Duodenal mucosa (tissue), 2 donors: ENCODE measurements at regions not wholly inside any gene's neighbourhood (a gene's known extent, or its start where the extent isn't known, plus 50 kb on each side); places are given as distances from the start of the nearest gene placed in this dataset.
"Not testable (repeated sequence)": the region's sequence is repeated elsewhere in the genome, so short reads cannot be mapped to it uniquely, and the experiment has no call there.

Source experiments
- H3K27ac ChIP-seq: one replicate; pipeline ENCODE4 v1.7.0; 2013; ENCODE audit warnings: low read depth, low read length
- H3K27me3 ChIP-seq, 2 donors: one replicate each; pipeline ENCODE4 v1.7.0; 2013; ENCODE audit warnings: low read length in 2 of 2, control low read depth in 1 of 2; ENCODE audit not compliant: insufficient read depth in 2 of 2, control insufficient read depth in 1 of 2
- H3K36me3 ChIP-seq, 2 donors: one replicate each; pipeline ENCODE4 v1.7.0; 2013; ENCODE audit warnings: low read length in 2 of 2, control low read depth in 1 of 2; ENCODE audit not compliant: insufficient read depth in 2 of 2, control insufficient read depth in 1 of 2
- H3K4me1 ChIP-seq, 2 donors: one replicate each; pipeline ENCODE4 v1.7.0; 2013; ENCODE audit warnings: low read length in 2 of 2, control low read depth in 1 of 2; ENCODE audit not compliant: insufficient read depth in 2 of 2, control insufficient read depth in 1 of 2
- H3K4me3 ChIP-seq, 2 donors: one replicate each; pipeline ENCODE4 v1.7.0; 2013; ENCODE audit warnings: low read length in 2 of 2, low read depth in 1 of 2
- H3K9ac ChIP-seq, 2 donors: one replicate each; pipeline ENCODE4 v1.7.0; 2013; ENCODE audit warnings: low read length in 2 of 2, low read depth in 1 of 2
- H3K9me3 ChIP-seq, 2 donors: one replicate each; pipeline ENCODE4 v1.7.0; 2013; ENCODE audit warnings: low read length in 2 of 2, control low read depth in 1 of 2; ENCODE audit not compliant: control insufficient read depth in 1 of 2

DNA sequence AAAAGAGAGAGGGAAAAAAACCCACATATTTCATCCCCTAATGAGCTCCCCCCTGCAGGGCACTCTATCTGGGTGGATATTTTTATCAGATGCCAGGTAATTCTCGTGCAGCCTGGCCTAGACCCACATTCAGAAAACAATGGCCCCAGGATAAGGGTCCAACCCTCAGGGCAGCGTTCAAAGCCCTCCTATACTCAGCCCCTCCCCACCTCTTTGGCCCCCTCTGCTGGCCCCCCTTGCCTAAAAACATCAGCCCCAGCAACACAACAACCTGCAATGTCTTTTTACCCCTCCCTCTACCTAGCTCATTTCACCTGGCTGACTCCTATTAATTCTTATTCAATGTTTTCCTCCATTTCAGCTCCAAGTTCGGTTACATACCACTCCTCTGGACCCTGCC lies 145.4 kb upstream of the MED14 start:
- H3K36me3 ChIP-seq, result no peaks in the 10 kb centered on the region
- H3K4me1 ChIP-seq, result no peaks in the 10 kb centered on the region
- H3K9ac ChIP-seq, result no peak overlapping the region
- H3K27ac ChIP-seq, result no peak overlapping the region
- no peaks in the 10 kb centered on the region for H3K27me3 ChIP-seq
- no peak overlapping the region for H3K4me3 ChIP-seq
- H3K9me3 ChIP-seq, result no peaks in the 10 kb centered on the region

DNA sequence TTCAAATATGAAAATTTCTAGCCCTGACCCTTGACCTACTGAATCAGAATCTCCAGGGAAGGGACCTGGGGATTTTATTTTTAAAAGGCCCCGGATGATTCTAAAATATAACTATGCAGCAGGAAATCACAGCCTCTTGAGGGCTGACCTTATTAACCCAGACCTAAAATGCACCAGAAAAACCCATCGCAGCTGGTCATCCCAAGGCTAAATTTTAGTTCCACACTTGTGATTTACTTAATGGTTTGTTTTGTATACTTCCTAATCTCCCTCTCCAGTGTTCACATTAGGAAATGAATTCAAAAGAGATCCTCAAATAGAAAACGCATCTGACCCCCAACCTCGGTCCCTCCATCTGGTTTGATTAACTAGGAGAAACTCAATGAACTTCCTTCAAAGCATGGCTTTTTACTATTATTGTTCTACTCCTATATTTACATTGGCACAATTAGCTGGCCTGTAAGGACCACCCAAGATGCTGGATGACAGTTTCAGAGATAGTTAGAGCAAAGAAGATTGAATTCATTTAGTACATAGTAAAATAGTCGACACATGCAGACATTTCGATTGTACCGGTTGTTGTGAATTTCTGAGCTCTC lies 147.8 kb upstream of the MED14 start:
- no peak overlapping the region for H3K9ac ChIP-seq
- no peaks in the 10 kb centered on the region for H3K36me3 ChIP-seq
- no peaks in the 10 kb centered on the region for H3K9me3 ChIP-seq
- H3K4me3 ChIP-seq, result no peak overlapping the region
- H3K27me3 ChIP-seq, result no peaks in the 10 kb centered on the region
- H3K4me1 ChIP-seq, result no peaks in the 10 kb centered on the region
- H3K27ac ChIP-seq, result no peak overlapping the region

DNA sequence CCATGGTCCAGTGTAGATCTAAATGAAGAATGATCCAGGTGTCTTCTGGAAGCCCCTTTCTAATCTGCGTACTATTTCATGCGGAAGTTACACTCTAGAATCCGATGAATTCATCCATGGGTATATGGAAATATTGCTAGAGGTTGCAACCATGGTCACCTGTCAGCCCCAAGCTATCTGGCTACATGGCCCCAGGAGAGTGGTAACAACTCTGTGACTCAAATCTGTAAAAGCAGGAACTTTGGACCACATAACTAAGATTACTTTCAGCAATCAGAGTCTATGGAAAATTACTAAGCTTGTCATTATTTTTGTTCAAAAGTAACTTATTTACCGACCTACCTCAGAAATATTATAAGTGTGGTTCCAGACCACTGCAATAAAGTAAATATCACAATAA lies 150.6 kb upstream of the MED14 start:
- Histone ChIP-seq H3K27ac (no peak overlapping the region), H3K36me3 (no peaks in the 10 kb centered on the region), H3K4me3 (no peak overlapping the region), H3K9ac (no peak overlapping the region), H3K9me3 (no peaks in the 10 kb centered on the region), H3K4me1 (no peaks in the 10 kb centered on the region), H3K27me3 (no peaks in the 10 kb centered on the region)

DNA sequence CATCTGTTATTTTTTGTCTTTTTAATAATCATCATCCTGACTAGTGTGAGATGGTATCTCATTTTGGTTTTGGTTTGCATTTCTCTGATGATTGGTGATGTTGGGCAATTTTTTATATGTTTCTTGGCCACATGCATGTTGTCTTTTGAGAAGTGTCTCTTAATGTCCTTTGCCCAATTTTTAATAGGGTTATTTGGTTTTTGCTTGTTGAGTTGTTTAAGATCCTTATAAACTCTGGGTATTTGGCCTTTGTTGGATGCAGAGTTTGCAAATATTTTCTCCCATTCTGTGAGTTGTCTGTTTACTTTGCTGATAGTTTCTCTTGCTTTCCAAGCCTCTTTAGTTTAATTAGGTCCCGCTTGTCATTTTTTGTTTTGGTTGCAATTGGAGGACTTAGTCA lies 152.1 kb upstream of the MED14 start:
- Histone ChIP-seq H3K4me1 (no peaks in the 10 kb centered on the region), H3K36me3 (no peaks in the 10 kb centered on the region), H3K9ac (no peak overlapping the region), H3K9me3 (no peaks in the 10 kb centered on the region), H3K4me3 (no peak overlapping the region), H3K27me3 (no peaks in the 10 kb centered on the region), H3K27ac (no peak overlapping the region)

- Histone ChIP-seq H3K27me3 (no peaks in the 10 kb centered on the region), H3K27ac (no peak overlapping the region), H3K4me1 (no peaks in the 10 kb centered on the region), H3K36me3 (no peaks in the 10 kb centered on the region), H3K4me3 (no peak overlapping the region), H3K9me3 (no peaks in the 10 kb centered on the region), H3K9ac (no peak overlapping the region)
Measured at GRCh38 chrX:40891798-40892197, 156.5 kb upstream of the MED14 start.

- H3K9me3 ChIP-seq, result no peaks in the 10 kb centered on the region
- H3K9ac ChIP-seq, result no peak overlapping the region
- no peaks in the 10 kb centered on the region for H3K36me3 ChIP-seq
- H3K27me3 ChIP-seq, result no peaks in the 10 kb centered on the region
- no peaks in the 10 kb centered on the region for H3K4me1 ChIP-seq
- no peak overlapping the region for H3K4me3 ChIP-seq
- H3K27ac ChIP-seq, result no peak overlapping the region
Measured at GRCh38 chrX:40893251-40893910, 158.0 kb upstream of the MED14 start.

DNA sequence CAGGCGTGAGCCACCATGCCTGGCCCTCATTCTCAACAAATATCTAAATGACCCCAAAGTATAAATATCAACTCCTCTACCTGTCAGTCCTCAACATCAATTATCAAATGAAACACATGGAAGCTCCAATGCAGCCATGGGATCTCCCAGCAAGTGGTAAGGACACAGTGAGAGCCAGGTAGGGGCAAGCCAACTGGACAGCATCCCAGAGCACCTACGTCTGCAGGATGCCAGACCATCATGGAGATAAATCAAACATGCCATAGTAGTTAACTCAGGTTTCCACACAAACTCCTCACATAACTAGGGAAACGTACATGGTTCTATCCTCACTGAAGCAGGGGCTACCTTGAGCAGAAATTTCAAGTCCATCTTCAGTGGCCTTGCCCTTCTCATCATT lies 159.9 kb upstream of the MED14 start:
- no peak overlapping the region for H3K27ac ChIP-seq
- no peaks in the 10 kb centered on the region for H3K36me3 ChIP-seq
- H3K9me3 ChIP-seq, result no peaks in the 10 kb centered on the region
- H3K4me3 ChIP-seq, result no peak overlapping the region
- no peak overlapping the region for H3K9ac ChIP-seq
- H3K4me1 ChIP-seq, result no peaks in the 10 kb centered on the region
- H3K27me3 ChIP-seq, result no peaks in the 10 kb centered on the region

DNA sequence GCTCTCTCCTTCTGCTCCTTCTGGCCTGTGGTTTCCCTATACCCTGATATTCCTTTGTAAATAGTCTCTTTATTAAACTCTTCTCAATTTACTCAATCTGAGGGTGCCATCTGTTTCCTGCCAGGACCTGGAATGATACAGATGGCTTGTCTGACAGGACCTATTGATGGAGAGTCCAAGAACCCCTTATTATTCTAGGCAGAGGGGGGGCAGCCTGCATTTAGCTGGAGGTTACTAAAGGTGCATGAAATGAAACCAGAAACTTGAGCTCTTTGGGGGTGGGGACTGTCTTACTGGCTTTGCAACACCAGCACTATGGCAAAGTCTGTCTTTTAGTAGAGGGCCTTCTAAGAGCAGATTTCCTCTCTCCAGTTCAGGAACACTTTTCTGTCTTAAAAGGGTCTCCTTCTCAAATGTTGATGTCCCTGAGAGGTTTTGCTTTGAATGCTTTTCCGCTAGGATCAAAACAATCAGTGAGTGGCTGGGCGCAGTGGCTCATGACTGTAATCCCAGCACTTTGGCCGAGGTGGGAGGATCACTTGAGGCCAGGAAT lies 162.5 kb upstream of the MED14 start:
- Histone ChIP-seq H3K9me3 (no peaks in the 10 kb centered on the region), H3K9ac (no peak overlapping the region), H3K27me3 (no peaks in the 10 kb centered on the region), H3K4me1 (no peaks in the 10 kb centered on the region), H3K27ac (no peak overlapping the region), H3K4me3 (no peak overlapping the region), H3K36me3 (no peaks in the 10 kb centered on the region)

- not testable (repeated sequence) for H3K36me3 ChIP-seq, H3K27me3 ChIP-seq
Measured at GRCh38 chrX:40904739-40905138, 169.4 kb upstream of the MED14 start.

DNA sequence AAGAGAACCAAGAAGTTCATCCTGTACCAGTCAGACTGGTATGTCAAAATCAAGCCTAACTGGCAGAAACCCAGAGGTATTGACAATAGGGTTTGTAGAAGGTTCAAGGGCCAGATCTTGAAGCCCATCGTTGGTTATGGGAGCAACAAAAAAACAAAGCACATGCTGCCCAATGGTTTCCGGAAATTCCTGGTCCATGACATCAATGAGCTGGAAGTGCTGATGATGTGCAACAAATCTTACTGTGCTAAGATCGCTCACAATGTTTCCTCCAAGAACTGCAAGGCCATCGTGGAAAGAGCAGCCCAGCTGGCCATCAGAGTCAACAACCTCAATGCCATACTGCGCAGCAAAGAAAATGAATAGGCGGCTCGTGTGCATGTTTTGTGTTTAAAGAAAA lies 172.7 kb upstream of the MED14 start:
- H3K36me3 ChIP-seq, result no peaks in the 10 kb centered on the region
- H3K9ac ChIP-seq, result no peak overlapping the region
- no peak overlapping the region for H3K4me3 ChIP-seq
- no peaks in the 10 kb centered on the region for H3K4me1 ChIP-seq
- no peaks in the 10 kb centered on the region for H3K9me3 ChIP-seq
- no peak overlapping the region for H3K27ac ChIP-seq
- H3K27me3 ChIP-seq, result no peaks in the 10 kb centered on the region

More at GRCh38 chrX:40904739-40905138, 169.4 kb upstream of the MED14 start:
- H3K9me3 ChIP-seq, H3K4me1 ChIP-seq, H3K9ac ChIP-seq, H3K27ac ChIP-seq, H3K4me3 ChIP-seq: not testable (repeated sequence)
